GM23338 (cell line): ENCODE measurements at regions not wholly inside any gene's neighbourhood (a gene's known extent, or its start where the extent isn't known, plus 50 kb on each side); places are given as distances from the start of the nearest gene placed in this dataset.

Source experiments
- ATAC-seq: fragments of 200-7000 bp; cut with Tn5 transposase; 3 replicates; pipeline ENCODE4 v1.9.1; 2020
- DNase-seq: peaks from one replicate; pipeline ENCODE4 v3.0.0-alpha.2; 2015; ENCODE audit warnings: low spot score
- H2AFZ ChIP-seq: fragments of 200-600 bp; sonication (generic); 2 replicates; pipeline ENCODE4 v1.8.0; 2016; ENCODE audit warnings: antibody characterized with exemption, mild to moderate bottlenecking, moderate library complexity
- H3F3A ChIP-seq: fragments of 200-600 bp; sonication (generic); replicated peaks from 2 replicates; pipeline ENCODE4 v1.8.0; 2017; ENCODE audit warnings: antibody characterized with exemption, mixed run types, low read depth
- H3K27ac ChIP-seq: fragments of 200-600 bp; sonication (generic); 2 replicates; pipeline ENCODE4 v1.6.1; 2016; ENCODE audit warnings: low read depth
- H3K27me3 ChIP-seq: fragments of 200-600 bp; sonication (generic); 2 replicates; pipeline ENCODE4 v1.8.0; 2016; ENCODE audit warnings: mild to moderate bottlenecking, mixed run types, moderate library complexity; ENCODE audit not compliant: insufficient read depth
- H3K36me3 ChIP-seq: fragments of 200-600 bp; sonication (generic); 2 replicates; pipeline ENCODE4 v1.8.0; 2016; ENCODE audit warnings: mild to moderate bottlenecking; ENCODE audit not compliant: insufficient read depth
- H3K4me1 ChIP-seq: fragments of 200-600 bp; sonication (generic); 2 replicates; pipeline ENCODE4 v1.8.0; 2016; ENCODE audit warnings: mild to moderate bottlenecking, moderate library complexity; ENCODE audit not compliant: insufficient read depth
- H3K4me2 ChIP-seq: fragments of 200-600 bp; sonication (generic); 2 replicates; pipeline ENCODE4 v1.7.1; 2017; ENCODE audit warnings: mixed run types
- H3K4me3 ChIP-seq: fragments of 200-600 bp; sonication (generic); 2 replicates; pipeline ENCODE4 v1.6.1; 2016; ENCODE audit warnings: mixed run types
- H3K79me2 ChIP-seq: fragments of 200-600 bp; sonication (generic); replicated peaks from 2 replicates; pipeline ENCODE4 v1.8.0; 2017; ENCODE audit warnings: mild to moderate bottlenecking; ENCODE audit not compliant: insufficient read depth
- H3K9me2 ChIP-seq: fragments of 200-600 bp; sonication (generic); 2 replicates; pipeline ENCODE4 v1.8.0; 2017; ENCODE audit not compliant: insufficient read depth
- H4K20me1 ChIP-seq: fragments of 200-600 bp; sonication (generic); replicated peaks from 2 replicates; pipeline ENCODE4 v1.8.0; 2017; ENCODE audit warnings: mild to moderate bottlenecking; ENCODE audit not compliant: insufficient read depth
- H3K27ac Mint-ChIP-seq: 2 replicates; pipeline ENCODE4 v1.8.0; 2020; ENCODE audit warnings: inconsistent platforms, mild to moderate bottlenecking, moderate library complexity, mixed read lengths
- H3K27me3 Mint-ChIP-seq: 3 replicates; pipeline ENCODE4 v1.8.0; 2022; ENCODE audit warnings: low read depth, mild to moderate bottlenecking, moderate library complexity, mixed read lengths, inconsistent platforms; ENCODE audit not compliant: insufficient read depth, poor library complexity
- H3K36me3 Mint-ChIP-seq: 3 replicates; pipeline ENCODE4 v1.8.0; 2021; ENCODE audit warnings: low read depth, mild to moderate bottlenecking, inconsistent platforms, moderate library complexity, mixed read lengths
- H3K4me1 Mint-ChIP-seq: 3 replicates; pipeline ENCODE4 v1.8.0; 2020; ENCODE audit warnings: mild to moderate bottlenecking, inconsistent platforms, mixed read lengths
- H3K4me3 Mint-ChIP-seq: 3 replicates; pipeline ENCODE4 v1.8.0; 2021; ENCODE audit warnings: moderate library complexity, mild to moderate bottlenecking, inconsistent platforms, mixed read lengths
- H3K9me3 Mint-ChIP-seq: 3 replicates; pipeline ENCODE4 v1.8.0; 2020; ENCODE audit warnings: moderate library complexity, mild to moderate bottlenecking, inconsistent platforms, mixed read lengths
- CREB1 ChIP-seq: fragments of 250-450 bp; sonication (Bioruptor Pico); IDR thresholded peaks from 2 replicates; pipeline ENCODE4 v1.5.0; 2020; ENCODE audit warnings: low read depth, mild to moderate bottlenecking, moderate library complexity
- EZH2 ChIP-seq: fragments of 200-600 bp; sonication (generic); IDR thresholded peaks from one replicate; pipeline ENCODE4 v1.8.0; 2017; ENCODE audit warnings: antibody characterized with exemption, mild to moderate bottlenecking, low read depth; ENCODE audit not compliant: unreplicated experiment
- EZH2phosphoT487 ChIP-seq: fragments of 200-600 bp; sonication (generic); IDR thresholded peaks from one replicate; pipeline ENCODE4 v1.8.1; 2018; ENCODE audit warnings: antibody characterized with exemption; ENCODE audit not compliant: unreplicated experiment
- JUNB ChIP-seq: IDR thresholded peaks from one replicate; pipeline ENCODE4 v1.6.1; 2016; ENCODE audit warnings: antibody characterized with exemption; ENCODE audit not compliant: unreplicated experiment
- NANOG ChIP-seq: IDR thresholded peaks from 2 replicates; pipeline ENCODE4 v1.6.1; 2016; ENCODE audit warnings: antibody characterized with exemption, borderline replicate concordance
- POLR2AphosphoS5 ChIP-seq: IDR thresholded peaks from 2 replicates; pipeline ENCODE4 v1.6.1; 2016; ENCODE audit warnings: antibody characterized with exemption, low read depth
- STAT1 ChIP-seq: IDR thresholded peaks from one replicate; pipeline ENCODE4 v1.6.1; 2016; ENCODE audit warnings: antibody characterized with exemption; ENCODE audit not compliant: unreplicated experiment
- ZNF114 ChIP-seq: fragments of 250-450 bp; sonication (Bioruptor Pico); IDR thresholded peaks from 2 replicates; pipeline ENCODE4 v1.5.0; 2020; ENCODE audit warnings: mild to moderate bottlenecking, moderate library complexity
- ZNF331 ChIP-seq: fragments of 250-450 bp; sonication (Bioruptor Pico); IDR thresholded peaks from 2 replicates; pipeline ENCODE4 v1.5.0; 2020; ENCODE audit warnings: low read depth, mild to moderate bottlenecking, moderate library complexity
- TF ChIP-seq, protein P1 (sequence below): fragments of 250-450 bp; sonication (Bioruptor Pico); IDR thresholded peaks from 2 replicates; pipeline ENCODE4 v1.5.0; 2020; ENCODE audit warnings: mild to moderate bottlenecking, moderate library complexity
- TF ChIP-seq, protein P2 (sequence below): IDR thresholded peaks from 2 replicates; pipeline ENCODE4 v1.6.1; 2016; ENCODE audit warnings: antibody characterized with exemption
- TF ChIP-seq, protein P3 (sequence below): IDR thresholded peaks from one replicate; pipeline ENCODE4 v1.6.1; 2018; ENCODE audit warnings: antibody characterized with exemption; ENCODE audit not compliant: unreplicated experiment
- TF ChIP-seq, protein P4 (sequence below), 2 experiments: fragments of 200-600 bp in 1 of 2; sonication (generic) in 1 of 2; conservative IDR thresholded peaks; 2 replicates each; pipeline versions ENCODE4 v1.5.1 to v1.6.1; 2016 to 2017; ENCODE audit warnings: antibody characterized with exemption in 2 of 2, low read depth in 2 of 2, mild to moderate bottlenecking in 2 of 2, moderate library complexity in 1 of 2

DNA sequence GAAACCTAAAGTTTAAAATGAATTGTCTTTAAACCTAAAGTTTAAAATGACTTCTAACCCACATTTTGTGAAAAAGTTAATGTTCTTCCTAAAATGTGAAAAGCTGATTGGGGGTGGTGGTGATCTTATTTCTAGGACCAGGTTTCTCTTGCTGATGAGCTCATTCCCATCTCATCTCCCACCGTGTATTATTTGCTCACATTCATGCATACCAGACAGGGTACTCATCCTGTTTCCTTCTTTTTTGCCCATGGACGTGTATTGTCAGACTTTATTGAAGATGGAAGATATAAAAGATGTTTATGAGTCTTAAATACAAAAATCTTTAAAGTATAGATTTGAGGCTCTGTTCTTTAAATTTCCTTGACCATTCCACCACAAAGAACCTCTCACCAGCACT, 70.1 kb upstream of the MPHOSPH6 start:
- Mint-ChIP-seq H3K9me3 (peaks cover 2% of the 10 kb centered on the region; the same call in 2 of the 3 replicates), H3K4me1 (peaks cover 6% of the 10 kb centered on the region; the same call in 1 of the 3 replicates), H3K4me3 (no peak overlapping the region), H3K27me3 (no peaks in the 10 kb centered on the region), H3K27ac (no peak overlapping the region), H3K36me3 (no peaks in the 10 kb centered on the region)
- Histone ChIP-seq H3K4me3 (no peak overlapping the region), H3F3A (no peaks in the 10 kb centered on the region), H3K27ac (no peak overlapping the region), H3K4me2 (no peak overlapping the region), H3K9me2 (peaks cover 8% of the 10 kb centered on the region; the same call in 1 of the 2 replicates), H2AFZ (no peak overlapping the region), H4K20me1 (no peaks in the 10 kb centered on the region), H3K36me3 (no peaks in the 10 kb centered on the region), H3K27me3 (no peaks in the 10 kb centered on the region), H3K79me2 (no peaks in the 10 kb centered on the region), H3K4me1 (no peaks in the 10 kb centered on the region)
- ATAC-seq (no peak), DNase-seq (no peak)
- TF ChIP-seq EZH2phosphoT487 (no peak), STAT1 (no peak), CREB1 (CRISPR knock-in tag) (no peak), EZH2 (no peak), JUNB (no peak), POLR2AphosphoS5 (no peak), NANOG (no peak), ZNF114 (CRISPR knock-in tag) (no peak), ZNF331 (CRISPR knock-in tag) (no peak)
- TF ChIP-seq, protein P1, sequence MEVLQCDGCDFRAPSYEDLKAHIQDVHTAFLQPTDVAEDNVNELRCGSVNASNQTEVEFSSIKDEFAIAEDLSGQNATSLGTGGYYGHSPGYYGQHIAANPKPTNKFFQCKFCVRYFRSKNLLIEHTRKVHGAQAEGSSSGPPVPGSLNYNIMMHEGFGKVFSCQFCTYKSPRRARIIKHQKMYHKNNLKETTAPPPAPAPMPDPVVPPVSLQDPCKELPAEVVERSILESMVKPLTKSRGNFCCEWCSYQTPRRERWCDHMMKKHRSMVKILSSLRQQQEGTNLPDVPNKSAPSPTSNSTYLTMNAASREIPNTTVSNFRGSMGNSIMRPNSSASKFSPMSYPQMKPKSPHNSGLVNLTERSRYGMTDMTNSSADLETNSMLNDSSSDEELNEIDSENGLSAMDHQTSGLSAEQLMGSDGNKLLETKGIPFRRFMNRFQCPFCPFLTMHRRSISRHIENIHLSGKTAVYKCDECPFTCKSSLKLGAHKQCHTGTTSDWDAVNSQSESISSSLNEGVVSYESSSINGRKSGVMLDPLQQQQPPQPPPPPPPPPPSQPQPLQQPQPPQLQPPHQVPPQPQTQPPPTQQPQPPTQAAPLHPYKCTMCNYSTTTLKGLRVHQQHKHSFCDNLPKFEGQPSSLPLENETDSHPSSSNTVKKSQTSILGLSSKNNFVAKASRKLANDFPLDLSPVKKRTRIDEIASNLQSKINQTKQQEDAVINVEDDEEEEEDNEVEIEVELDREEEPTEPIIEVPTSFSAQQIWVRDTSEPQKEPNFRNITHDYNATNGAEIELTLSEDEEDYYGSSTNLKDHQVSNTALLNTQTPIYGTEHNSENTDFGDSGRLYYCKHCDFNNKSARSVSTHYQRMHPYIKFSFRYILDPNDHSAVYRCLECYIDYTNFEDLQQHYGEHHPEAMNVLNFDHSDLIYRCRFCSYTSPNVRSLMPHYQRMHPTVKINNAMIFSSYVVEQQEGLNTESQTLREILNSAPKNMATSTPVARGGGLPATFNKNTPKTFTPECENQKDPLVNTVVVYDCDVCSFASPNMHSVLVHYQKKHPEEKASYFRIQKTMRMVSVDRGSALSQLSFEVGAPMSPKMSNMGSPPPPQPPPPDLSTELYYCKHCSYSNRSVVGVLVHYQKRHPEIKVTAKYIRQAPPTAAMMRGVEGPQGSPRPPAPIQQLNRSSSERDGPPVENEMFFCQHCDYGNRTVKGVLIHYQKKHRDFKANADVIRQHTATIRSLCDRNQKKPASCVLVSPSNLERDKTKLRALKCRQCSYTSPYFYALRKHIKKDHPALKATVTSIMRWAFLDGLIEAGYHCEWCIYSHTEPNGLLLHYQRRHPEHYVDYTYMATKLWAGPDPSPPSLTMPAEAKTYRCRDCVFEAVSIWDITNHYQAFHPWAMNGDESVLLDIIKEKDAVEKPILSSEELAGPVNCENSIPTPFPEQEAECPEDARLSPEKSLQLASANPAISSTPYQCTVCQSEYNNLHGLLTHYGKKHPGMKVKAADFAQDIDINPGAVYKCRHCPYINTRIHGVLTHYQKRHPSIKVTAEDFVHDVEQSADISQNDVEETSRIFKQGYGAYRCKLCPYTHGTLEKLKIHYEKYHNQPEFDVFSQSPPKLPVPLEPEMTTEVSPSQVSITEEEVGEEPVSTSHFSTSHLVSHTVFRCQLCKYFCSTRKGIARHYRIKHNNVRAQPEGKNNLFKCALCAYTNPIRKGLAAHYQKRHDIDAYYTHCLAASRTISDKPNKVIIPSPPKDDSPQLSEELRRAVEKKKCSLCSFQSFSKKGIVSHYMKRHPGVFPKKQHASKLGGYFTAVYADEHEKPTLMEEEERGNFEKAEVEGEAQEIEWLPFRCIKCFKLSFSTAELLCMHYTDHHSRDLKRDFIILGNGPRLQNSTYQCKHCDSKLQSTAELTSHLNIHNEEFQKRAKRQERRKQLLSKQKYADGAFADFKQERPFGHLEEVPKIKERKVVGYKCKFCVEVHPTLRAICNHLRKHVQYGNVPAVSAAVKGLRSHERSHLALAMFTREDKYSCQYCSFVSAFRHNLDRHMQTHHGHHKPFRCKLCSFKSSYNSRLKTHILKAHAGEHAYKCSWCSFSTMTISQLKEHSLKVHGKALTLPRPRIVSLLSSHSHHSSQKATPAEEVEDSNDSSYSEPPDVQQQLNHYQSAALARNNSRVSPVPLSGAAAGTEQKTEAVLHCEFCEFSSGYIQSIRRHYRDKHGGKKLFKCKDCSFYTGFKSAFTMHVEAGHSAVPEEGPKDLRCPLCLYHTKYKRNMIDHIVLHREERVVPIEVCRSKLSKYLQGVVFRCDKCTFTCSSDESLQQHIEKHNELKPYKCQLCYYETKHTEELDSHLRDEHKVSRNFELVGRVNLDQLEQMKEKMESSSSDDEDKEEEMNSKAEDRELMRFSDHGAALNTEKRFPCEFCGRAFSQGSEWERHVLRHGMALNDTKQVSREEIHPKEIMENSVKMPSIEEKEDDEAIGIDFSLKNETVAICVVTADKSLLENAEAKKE (CRISPR knock-in tag): no peak
- TF ChIP-seq, protein P2, sequence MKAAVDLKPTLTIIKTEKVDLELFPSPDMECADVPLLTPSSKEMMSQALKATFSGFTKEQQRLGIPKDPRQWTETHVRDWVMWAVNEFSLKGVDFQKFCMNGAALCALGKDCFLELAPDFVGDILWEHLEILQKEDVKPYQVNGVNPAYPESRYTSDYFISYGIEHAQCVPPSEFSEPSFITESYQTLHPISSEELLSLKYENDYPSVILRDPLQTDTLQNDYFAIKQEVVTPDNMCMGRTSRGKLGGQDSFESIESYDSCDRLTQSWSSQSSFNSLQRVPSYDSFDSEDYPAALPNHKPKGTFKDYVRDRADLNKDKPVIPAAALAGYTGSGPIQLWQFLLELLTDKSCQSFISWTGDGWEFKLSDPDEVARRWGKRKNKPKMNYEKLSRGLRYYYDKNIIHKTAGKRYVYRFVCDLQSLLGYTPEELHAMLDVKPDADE: no peak
- TF ChIP-seq, protein P3, sequence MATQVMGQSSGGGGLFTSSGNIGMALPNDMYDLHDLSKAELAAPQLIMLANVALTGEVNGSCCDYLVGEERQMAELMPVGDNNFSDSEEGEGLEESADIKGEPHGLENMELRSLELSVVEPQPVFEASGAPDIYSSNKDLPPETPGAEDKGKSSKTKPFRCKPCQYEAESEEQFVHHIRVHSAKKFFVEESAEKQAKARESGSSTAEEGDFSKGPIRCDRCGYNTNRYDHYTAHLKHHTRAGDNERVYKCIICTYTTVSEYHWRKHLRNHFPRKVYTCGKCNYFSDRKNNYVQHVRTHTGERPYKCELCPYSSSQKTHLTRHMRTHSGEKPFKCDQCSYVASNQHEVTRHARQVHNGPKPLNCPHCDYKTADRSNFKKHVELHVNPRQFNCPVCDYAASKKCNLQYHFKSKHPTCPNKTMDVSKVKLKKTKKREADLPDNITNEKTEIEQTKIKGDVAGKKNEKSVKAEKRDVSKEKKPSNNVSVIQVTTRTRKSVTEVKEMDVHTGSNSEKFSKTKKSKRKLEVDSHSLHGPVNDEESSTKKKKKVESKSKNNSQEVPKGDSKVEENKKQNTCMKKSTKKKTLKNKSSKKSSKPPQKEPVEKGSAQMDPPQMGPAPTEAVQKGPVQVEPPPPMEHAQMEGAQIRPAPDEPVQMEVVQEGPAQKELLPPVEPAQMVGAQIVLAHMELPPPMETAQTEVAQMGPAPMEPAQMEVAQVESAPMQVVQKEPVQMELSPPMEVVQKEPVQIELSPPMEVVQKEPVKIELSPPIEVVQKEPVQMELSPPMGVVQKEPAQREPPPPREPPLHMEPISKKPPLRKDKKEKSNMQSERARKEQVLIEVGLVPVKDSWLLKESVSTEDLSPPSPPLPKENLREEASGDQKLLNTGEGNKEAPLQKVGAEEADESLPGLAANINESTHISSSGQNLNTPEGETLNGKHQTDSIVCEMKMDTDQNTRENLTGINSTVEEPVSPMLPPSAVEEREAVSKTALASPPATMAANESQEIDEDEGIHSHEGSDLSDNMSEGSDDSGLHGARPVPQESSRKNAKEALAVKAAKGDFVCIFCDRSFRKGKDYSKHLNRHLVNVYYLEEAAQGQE: no peak
- TF ChIP-seq, protein P4, sequence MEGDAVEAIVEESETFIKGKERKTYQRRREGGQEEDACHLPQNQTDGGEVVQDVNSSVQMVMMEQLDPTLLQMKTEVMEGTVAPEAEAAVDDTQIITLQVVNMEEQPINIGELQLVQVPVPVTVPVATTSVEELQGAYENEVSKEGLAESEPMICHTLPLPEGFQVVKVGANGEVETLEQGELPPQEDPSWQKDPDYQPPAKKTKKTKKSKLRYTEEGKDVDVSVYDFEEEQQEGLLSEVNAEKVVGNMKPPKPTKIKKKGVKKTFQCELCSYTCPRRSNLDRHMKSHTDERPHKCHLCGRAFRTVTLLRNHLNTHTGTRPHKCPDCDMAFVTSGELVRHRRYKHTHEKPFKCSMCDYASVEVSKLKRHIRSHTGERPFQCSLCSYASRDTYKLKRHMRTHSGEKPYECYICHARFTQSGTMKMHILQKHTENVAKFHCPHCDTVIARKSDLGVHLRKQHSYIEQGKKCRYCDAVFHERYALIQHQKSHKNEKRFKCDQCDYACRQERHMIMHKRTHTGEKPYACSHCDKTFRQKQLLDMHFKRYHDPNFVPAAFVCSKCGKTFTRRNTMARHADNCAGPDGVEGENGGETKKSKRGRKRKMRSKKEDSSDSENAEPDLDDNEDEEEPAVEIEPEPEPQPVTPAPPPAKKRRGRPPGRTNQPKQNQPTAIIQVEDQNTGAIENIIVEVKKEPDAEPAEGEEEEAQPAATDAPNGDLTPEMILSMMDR (conservative IDR thresholded peaks at IDR 0.05; ENCODE audit: low read depth in 2 of 2): no peak
